Activated CD8-positive, alpha-beta T cell treated with anti-CD3 and anti-CD28 coated beads for 36 hours (primary cell): ENCODE measurements at regions not wholly inside any gene's neighbourhood (a gene's known extent, or its start where the extent isn't known, plus 50 kb on each side); places are given as distances from the start of the nearest gene placed in this dataset.

Source experiments
- ATAC-seq: fragments of 200-7000 bp; cut with Tn5 transposase; one replicate; pipeline ENCODE4 v1.10.0; 2021; ENCODE audit warnings: mild to moderate bottlenecking, moderate library complexity
- CTCF ChIA-PET: fragments of 350-600 bp; sonication (Branson Sonifier 250); formaldehyde crosslinking; loops from one replicate; lab custom pipeline; 2021; ENCODE audit warnings: antibody characterized with exemption; lab: Charles Lee
- POLR2A ChIA-PET: fragments of 350-600 bp; sonication (Branson Sonifier 250); formaldehyde crosslinking; loops from one replicate; lab custom pipeline; 2021; ENCODE audit warnings: antibody characterized with exemption; lab: Charles Lee
- DNase-seq: peaks from one replicate; pipeline ENCODE4 v3.0.0-alpha.2; 2020
- H3K27ac Mint-ChIP-seq: one replicate; pipeline ENCODE4 v1.8.0; 2021; ENCODE audit warnings: mild to moderate bottlenecking, mixed read lengths
- H3K27me3 Mint-ChIP-seq: one replicate; pipeline ENCODE4 v1.8.0; 2021; ENCODE audit warnings: mixed read lengths
- H3K36me3 Mint-ChIP-seq: one replicate; pipeline ENCODE4 v1.8.0; 2021; ENCODE audit warnings: low read depth, mixed read lengths
- H3K4me1 Mint-ChIP-seq: one replicate; pipeline ENCODE4 v1.8.0; 2021; ENCODE audit warnings: low read depth, mixed read lengths
- H3K4me3 Mint-ChIP-seq: one replicate; pipeline ENCODE4 v1.8.0; 2021; ENCODE audit warnings: mild to moderate bottlenecking, moderate library complexity, mixed read lengths
- H3K9me3 Mint-ChIP-seq: one replicate; pipeline ENCODE4 v1.8.0; 2021; ENCODE audit warnings: mixed read lengths
- CTCF ChIP-seq: fragments of 200-600 bp; IDR thresholded peaks from one replicate; pipeline ENCODE4 v1.8.0; 2022; ENCODE audit warnings: antibody characterized with exemption, mild to moderate bottlenecking
- intact Hi-C: fragments of 100-400 bp; cut with micrococcal nuclease; formaldehyde crosslinking; loops from one replicate; pipeline ENCODE4 v1.10.0; 2022

DNA sequence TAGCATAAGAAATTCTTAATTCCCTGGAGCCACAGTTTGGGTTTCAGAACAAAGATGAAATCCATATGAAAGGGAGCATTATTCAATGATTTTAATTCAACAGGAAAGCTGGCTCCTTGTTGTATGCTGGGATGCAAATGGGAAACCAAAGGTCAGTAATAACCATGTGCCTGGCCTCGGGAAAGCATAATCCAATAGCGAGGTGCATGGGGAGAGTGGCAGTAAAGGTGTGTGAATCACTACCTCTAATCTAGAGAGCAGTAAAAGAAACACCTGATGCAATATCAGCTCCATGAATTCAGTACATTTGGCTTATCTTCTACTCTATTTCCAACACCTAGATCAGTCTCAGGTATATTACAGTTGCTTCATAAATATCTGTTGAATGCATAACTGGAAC lies 220.1 kb downstream of the FBXO15 start:
- CTCF ChIA-PET: no interaction called here
- peaks cover 2% of the 10 kb centered on the region for H3K27me3 Mint-ChIP-seq
- no peak overlapping the region for H3K27ac Mint-ChIP-seq
- H3K9me3 Mint-ChIP-seq: peaks cover 1% of the 10 kb centered on the region
- TF ChIP-seq CTCF: no peak
- H3K4me1 Mint-ChIP-seq: no peaks in the 10 kb centered on the region
- no peaks in the 10 kb centered on the region for H3K36me3 Mint-ChIP-seq
- POLR2A ChIA-PET: no interaction called here
- H3K4me3 Mint-ChIP-seq: no peak overlapping the region
- DNase-seq (no peak), ATAC-seq (no peak)
- intact Hi-C loops: no loop called here

GRCh38 chr18:73924836-73925235 lies 222.8 kb downstream of the FBXO15 start:
- DNase-seq: no peak
- H3K4me3 Mint-ChIP-seq: no peak overlapping the region
- TF ChIP-seq CTCF: no peak
- no peaks in the 10 kb centered on the region for H3K4me1 Mint-ChIP-seq
- ChIA-PET POLR2A (no interaction called here), CTCF (no interaction called here)
- no peak for ATAC-seq
- H3K36me3 Mint-ChIP-seq: no peaks in the 10 kb centered on the region
- no peak overlapping the region for H3K27ac Mint-ChIP-seq
- H3K27me3 Mint-ChIP-seq: peaks cover 1% of the 10 kb centered on the region
- intact Hi-C loops: no loop called here
- no peaks in the 10 kb centered on the region for H3K9me3 Mint-ChIP-seq

- TF ChIP-seq CTCF: no peak
- no peak overlapping the region for H3K4me3 Mint-ChIP-seq
- H3K27me3 Mint-ChIP-seq: peaks cover 1% of the 10 kb centered on the region
- H3K4me1 Mint-ChIP-seq: no peaks in the 10 kb centered on the region
- intact Hi-C loops: no loop called here
- H3K36me3 Mint-ChIP-seq: no peaks in the 10 kb centered on the region
- ChIA-PET POLR2A (no interaction called here), CTCF (no interaction called here)
- no peak overlapping the region for H3K27ac Mint-ChIP-seq
- ATAC-seq: no peak
- DNase-seq: no peak
- H3K9me3 Mint-ChIP-seq: no peaks in the 10 kb centered on the region
Observed at GRCh38 chr18:73924307-73924706, 223.3 kb downstream of the FBXO15 start.

DNA sequence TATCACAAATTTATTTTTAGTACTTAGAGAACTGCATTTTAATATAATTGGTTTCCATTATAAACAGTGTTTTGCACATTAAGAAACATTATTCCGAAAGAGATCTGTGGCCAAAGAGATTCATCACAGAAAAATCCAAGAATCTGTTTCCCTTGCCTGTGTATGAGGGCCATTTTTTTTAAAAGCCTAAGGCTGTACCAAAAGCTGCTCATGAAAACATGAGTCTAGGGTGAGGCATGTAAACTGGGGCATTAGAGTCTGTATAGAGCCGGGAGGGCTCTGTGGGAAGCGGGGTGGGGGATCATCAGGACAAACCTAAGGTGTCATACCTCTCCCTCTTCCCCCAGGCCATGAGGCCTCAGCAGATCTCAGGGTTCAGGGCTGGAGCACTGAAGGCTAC lies 223.8 kb downstream of the FBXO15 start:
- Mint-ChIP-seq H3K27me3 (peaks cover 1% of the 10 kb centered on the region), H3K4me3 (no peak overlapping the region), H3K36me3 (no peaks in the 10 kb centered on the region), H3K27ac (no peak overlapping the region), H3K4me1 (no peaks in the 10 kb centered on the region), H3K9me3 (no peaks in the 10 kb centered on the region)
- CTCF ChIA-PET: no interaction called here
- ATAC-seq (no peak), DNase-seq (no peak)
- intact Hi-C loops: no loop called here
- no peak for TF ChIP-seq CTCF
- POLR2A ChIA-PET: no interaction called here

- H3K9me3 Mint-ChIP-seq: no peaks in the 10 kb centered on the region
- DNase-seq (no peak), ATAC-seq (no peak)
- no peak overlapping the region for H3K27ac Mint-ChIP-seq
- H3K4me3 Mint-ChIP-seq: no peak overlapping the region
- intact Hi-C loops: no loop called here
- no peaks in the 10 kb centered on the region for H3K36me3 Mint-ChIP-seq
- no peak for TF ChIP-seq CTCF
- CTCF ChIA-PET: no interaction called here
- H3K27me3 Mint-ChIP-seq: peaks cover 1% of the 10 kb centered on the region
- H3K4me1 Mint-ChIP-seq: no peaks in the 10 kb centered on the region
- POLR2A ChIA-PET: no interaction called here
Observed at GRCh38 chr18:73920033-73920432, 227.6 kb downstream of the FBXO15 start.
